ENCODE measurements at regions not wholly inside any gene's neighbourhood (a gene's known extent, or its start where the extent isn't known, plus 50 kb on each side); places are given as distances from the start of the nearest gene placed in this dataset.

DNA sequence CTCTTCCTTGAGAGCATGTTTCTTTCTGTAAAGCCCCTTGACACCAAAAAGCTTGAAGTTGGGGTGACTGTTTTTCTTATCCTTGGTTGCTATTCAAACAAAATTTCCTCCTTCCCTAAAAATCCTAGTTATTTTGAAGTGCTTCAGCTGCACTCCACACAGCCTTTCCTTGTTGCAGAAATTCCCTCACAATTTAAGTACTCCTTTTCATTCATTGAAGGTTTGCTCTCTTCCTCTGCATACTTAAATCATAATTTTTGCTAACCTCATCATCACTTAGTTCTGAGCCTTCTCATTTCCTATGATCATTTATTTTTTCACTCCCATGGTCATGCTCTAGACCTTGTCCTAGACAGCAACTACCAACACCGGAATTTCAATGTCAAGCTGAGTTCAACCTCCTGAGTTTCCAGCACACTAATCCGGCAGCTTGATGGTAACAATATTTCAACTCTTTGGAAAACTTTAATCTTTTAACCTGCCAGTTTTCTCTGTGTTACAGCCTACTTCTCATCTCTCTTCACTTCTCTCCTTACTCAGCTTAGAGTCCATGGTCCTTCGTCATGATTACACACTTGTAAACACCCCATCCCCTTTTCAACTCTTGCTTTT, 78.7 kb upstream of the ACTBL2 start:
- no peaks in the 10 kb centered on the region for H3K36me3 ChIP-seq (ENCODE audit: control insufficient read depth, low read length)
- no peak for TF ChIP-seq CTCF (IDR thresholded peaks at IDR 0.05; ENCODE audit: low read depth, low read length, poor library complexity, severe bottlenecking)
- no peak for TF ChIP-seq EZH2phosphoT487 (IDR thresholded peaks at IDR 0.05; ENCODE audit: borderline replicate concordance, low read length)
- H3K9me3 ChIP-seq (ENCODE audit: control insufficient read depth, insufficient read depth, low read length) = no peaks in the 10 kb centered on the region
- no peaks in the 10 kb centered on the region for H3K4me1 ChIP-seq (ENCODE audit: control insufficient read depth, low read length)
- H3K9me2 ChIP-seq (replicated peaks; ENCODE audit: control insufficient read depth, low read length) = no peaks in the 10 kb centered on the region
- H3K79me2 ChIP-seq (ENCODE audit: control insufficient read depth, low read length) = no peaks in the 10 kb centered on the region
- H3K4me3 ChIP-seq (ENCODE audit: low read length) = no peak overlapping the region
- no peaks in the 10 kb centered on the region for H3K27me3 ChIP-seq (ENCODE audit: control insufficient read depth, low read length)
- no peak overlapping the region for H3K4me2 ChIP-seq (ENCODE audit: low read length)
- no peak overlapping the region for H3K27ac ChIP-seq (ENCODE audit: low read depth, low read length)
- H4K20me1 ChIP-seq (ENCODE audit: control insufficient read depth, insufficient read depth, low read depth, low read length) = no peaks in the 10 kb centered on the region
- no peaks in the 10 kb centered on the region for H3F3A ChIP-seq (ENCODE audit: control insufficient read depth, insufficient read depth)

GRCh38 chr5:57559110-57559635, 76.6 kb upstream of the ACTBL2 start:
- Histone ChIP-seq H3K9me2 (replicated peaks; ENCODE audit: control insufficient read depth, low read length) (no peaks in the 10 kb centered on the region; the same call in 1 of the 2 replicates), H3K27me3 (ENCODE audit: control insufficient read depth, low read length) (no peaks in the 10 kb centered on the region), H3K4me1 (ENCODE audit: control insufficient read depth, low read length) (no peaks in the 10 kb centered on the region), H3K9me3 (ENCODE audit: control insufficient read depth, insufficient read depth, low read length) (no peaks in the 10 kb centered on the region), H3K27ac (ENCODE audit: low read depth, low read length) (no peak overlapping the region), H3K4me2 (ENCODE audit: low read length) (no peak overlapping the region), H3F3A (ENCODE audit: control insufficient read depth, insufficient read depth) (no peaks in the 10 kb centered on the region), H4K20me1 (ENCODE audit: control insufficient read depth, insufficient read depth, low read depth, low read length) (no peaks in the 10 kb centered on the region), H3K36me3 (ENCODE audit: control insufficient read depth, low read length) (no peaks in the 10 kb centered on the region), H3K4me3 (ENCODE audit: low read length) (no peak overlapping the region), H3K79me2 (ENCODE audit: control insufficient read depth, low read length) (no peaks in the 10 kb centered on the region)
- TF ChIP-seq EZH2phosphoT487 (IDR thresholded peaks at IDR 0.05; ENCODE audit: borderline replicate concordance, low read length) (no peak), CTCF (IDR thresholded peaks at IDR 0.05; ENCODE audit: low read depth, low read length, poor library complexity, severe bottlenecking) (no peak)

DNA sequence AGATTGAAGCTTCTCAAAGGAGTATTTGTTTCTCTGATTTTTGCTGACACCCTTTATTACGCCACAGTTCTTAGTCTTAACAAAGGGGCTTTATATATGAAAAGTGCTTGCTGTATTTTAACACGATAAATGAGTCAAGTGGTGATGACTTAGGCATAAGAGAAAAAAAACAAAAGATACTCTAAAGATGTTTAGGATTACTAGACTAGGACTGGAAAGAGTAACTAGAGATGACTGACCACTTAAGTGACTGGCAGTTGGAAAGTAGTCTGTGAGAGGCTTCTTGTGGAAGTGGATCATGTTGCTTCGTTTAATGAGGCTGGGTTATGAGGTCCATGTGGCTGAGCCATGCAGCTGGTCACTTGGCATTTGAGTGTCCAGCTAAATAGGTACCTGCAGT, 69.4 kb upstream of the ACTBL2 start:
- no peaks in the 10 kb centered on the region for H3K79me2 ChIP-seq (ENCODE audit: control insufficient read depth, low read length)
- no peak overlapping the region for H3K4me2 ChIP-seq (ENCODE audit: low read length)
- no peak overlapping the region for H3K4me3 ChIP-seq (ENCODE audit: low read length)
- H3K9me2 ChIP-seq (replicated peaks; ENCODE audit: control insufficient read depth, low read length) = no peaks in the 10 kb centered on the region; the same call in 1 of the 2 replicates
- H3K27ac ChIP-seq (ENCODE audit: low read depth, low read length) = no peak overlapping the region
- H3K9me3 ChIP-seq (ENCODE audit: control insufficient read depth, insufficient read depth, low read length) = no peaks in the 10 kb centered on the region
- no peaks in the 10 kb centered on the region for H3K4me1 ChIP-seq (ENCODE audit: control insufficient read depth, low read length)
- no peak for TF ChIP-seq EZH2phosphoT487 (IDR thresholded peaks at IDR 0.05; ENCODE audit: borderline replicate concordance, low read length)
- no peak for TF ChIP-seq CTCF (IDR thresholded peaks at IDR 0.05; ENCODE audit: low read depth, low read length, poor library complexity, severe bottlenecking)
- H3K27me3 ChIP-seq (ENCODE audit: control insufficient read depth, low read length) = no peaks in the 10 kb centered on the region
- no peaks in the 10 kb centered on the region for H4K20me1 ChIP-seq (ENCODE audit: control insufficient read depth, insufficient read depth, low read depth, low read length)
- no peaks in the 10 kb centered on the region for H3K36me3 ChIP-seq (ENCODE audit: control insufficient read depth, low read length)
- H3F3A ChIP-seq (ENCODE audit: control insufficient read depth, insufficient read depth) = no peaks in the 10 kb centered on the region

Measured in DOHH2 (cell line).